SIG-M5 treated with dmso at 0.1 percent for 504 hours (cell line): ENCODE measurements at regions not wholly inside any gene's neighbourhood (a gene's known extent, or its start where the extent isn't known, plus 50 kb on each side); places are given as distances from the start of the nearest gene placed in this dataset.

ENCODE experiments used
- DNase-seq: peaks from one replicate; lab custom pipeline; 2025; ENCODE audit not compliant: unreplicated experiment; lab: John Stamatoyannopoulos, UW

DNA sequence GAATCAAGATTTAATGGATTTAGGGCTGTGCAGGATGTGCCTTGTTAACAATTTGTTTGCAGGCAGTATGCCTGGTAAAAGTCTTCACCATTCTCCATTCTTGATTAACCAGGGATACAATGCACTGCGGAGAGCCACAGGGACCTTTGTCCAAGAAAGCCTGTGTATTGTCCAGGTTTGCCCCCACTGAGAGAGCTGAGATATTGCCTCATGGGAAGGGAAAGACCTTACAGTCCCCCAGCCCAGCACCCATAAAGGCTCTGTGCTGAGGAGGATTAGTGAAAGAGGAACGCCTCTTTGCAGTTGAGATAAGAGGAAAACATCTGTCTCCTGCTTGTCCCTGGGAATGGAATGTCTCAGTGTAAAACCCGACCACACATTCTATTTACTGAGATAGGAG, 2169.6 kb downstream of the TP53TG3F start:
- DNase-seq: no peak

DNA sequence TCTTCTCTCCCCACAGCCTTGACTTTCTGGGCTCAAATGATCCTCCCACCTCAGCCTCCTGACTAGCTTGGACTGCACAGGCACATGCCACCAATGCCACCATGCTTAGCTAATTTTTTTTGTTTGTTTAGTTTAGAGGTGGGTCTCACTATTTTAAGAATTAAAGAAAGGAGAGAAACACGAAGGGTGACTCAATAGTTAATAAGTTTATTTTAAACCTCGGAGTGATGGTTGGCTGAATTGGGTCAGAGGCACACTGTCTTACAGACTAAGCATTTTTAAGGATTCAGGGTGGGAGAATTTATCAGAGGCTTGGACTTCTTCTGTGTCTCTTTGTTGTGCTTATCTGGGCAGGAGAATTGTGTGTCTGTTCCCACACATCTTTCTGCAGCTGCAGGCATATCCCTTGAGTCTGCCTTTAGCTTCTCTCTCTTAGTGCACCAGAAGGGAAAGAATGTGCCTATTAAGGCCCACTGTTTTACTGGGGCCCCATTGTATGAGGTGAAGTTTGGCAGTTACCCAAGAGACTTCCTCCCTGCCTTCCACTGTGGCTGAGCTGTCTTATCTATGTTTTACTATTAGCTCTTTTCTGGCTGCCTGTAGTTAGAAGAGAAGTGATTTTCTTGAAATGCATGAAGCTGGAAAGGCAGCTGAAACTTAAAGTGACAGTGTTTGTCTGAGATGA, 2172.0 kb downstream of the TP53TG3F start:
- DNase-seq: no peak

DNA sequence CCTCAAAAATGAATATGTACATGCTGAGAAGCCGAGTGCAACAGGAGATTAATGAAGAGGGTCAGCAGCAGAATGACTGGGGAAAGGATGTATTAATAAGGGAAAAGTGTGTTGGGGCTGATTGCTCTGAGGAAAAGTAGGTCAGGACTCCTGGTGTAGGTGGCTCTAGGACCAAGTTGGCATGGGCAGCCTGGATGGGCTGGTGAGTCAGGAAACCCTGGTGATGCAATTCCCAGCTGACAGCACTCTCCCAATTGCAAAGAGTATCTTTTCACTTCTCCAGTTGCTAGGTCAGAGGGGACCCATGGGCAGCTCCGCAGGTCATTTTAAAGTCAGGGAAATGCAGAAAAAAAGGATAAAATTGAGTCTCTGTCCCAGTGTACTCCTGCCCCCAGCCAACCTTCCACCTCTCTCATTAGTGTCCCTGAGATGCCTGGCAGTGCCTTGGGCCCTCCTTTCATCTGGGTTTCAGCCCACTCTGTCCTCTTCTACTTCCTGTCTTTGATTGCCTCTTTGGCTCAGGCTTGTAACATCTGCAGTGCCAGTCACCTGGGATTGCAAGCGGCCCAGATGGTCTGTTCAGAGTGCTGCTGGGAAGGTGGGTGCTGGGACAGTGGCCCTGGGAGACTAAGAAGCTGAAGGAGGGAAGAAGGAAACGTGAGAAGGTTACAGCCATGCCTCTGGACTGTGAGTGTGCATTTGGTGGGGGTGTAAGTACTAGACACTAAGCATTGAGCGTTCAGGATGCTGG, 2177.2 kb downstream of the TP53TG3F start:
- DNase-seq: no peak

DNA sequence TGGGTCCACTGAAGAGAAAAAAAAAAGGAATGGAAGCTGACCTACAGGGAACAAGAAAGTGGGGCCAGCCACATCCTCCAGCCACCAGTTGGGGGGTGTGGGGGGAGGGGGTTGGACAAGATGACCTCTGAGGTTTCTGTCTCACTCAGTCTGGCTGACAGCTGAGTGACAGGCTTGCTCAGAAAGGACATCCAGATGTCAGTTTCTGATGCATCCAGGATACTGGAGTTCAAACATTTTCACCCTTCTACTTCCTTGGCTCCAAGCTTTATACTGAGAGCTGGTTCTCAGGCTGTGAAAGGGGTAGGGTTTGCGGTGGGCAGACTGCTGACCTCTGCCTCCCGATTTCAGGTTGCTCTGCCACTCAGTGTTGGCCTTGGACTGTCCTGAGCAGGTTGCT, 2178.3 kb downstream of the TP53TG3F start:
- no peak for DNase-seq

DNA sequence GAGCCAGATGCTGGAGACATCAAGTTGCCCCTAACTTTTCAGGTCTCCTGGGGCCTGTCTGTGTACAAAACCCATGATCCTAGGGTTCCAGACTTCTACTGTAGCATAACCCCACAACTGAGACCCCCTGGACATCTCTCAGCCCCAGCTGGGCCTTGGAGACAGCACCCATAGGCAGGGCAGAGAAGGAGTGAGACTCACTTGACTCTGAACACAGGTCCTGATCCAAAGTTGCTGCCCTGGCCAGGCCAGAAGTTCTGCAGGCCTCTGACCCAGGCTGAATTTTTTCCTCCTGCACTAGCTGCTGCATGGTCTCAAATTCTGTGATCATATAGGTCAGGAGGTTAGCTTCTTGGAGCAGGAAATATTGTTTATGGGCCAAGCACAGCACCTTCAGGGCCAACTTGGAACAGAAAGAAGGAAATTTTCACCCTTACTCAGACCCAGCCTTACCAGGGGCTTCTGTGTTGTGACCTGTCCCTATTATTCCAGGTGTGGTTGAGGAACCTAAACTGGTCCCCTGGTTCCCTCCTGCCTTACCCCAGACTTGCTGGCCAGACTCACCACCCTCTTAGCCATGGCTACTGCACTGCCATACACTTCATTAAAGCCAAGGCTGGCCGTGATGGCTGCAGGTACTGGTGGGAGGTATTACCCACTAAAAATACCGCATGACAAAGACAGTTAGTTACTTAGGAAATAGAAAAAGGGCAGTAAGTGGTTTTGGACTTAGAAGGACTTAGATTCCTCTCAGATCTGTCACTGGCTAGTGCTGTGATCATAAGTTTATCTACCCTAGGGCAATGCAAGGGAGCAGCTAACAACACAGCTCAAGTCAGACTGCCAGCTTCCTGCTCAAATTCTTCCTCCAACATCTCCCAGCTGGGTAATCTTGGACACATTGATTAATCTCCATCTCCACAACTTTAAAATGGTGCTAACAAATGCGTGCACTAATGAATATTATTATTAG, 2180.1 kb downstream of the TP53TG3F start:
- DNase-seq: no peak

DNA sequence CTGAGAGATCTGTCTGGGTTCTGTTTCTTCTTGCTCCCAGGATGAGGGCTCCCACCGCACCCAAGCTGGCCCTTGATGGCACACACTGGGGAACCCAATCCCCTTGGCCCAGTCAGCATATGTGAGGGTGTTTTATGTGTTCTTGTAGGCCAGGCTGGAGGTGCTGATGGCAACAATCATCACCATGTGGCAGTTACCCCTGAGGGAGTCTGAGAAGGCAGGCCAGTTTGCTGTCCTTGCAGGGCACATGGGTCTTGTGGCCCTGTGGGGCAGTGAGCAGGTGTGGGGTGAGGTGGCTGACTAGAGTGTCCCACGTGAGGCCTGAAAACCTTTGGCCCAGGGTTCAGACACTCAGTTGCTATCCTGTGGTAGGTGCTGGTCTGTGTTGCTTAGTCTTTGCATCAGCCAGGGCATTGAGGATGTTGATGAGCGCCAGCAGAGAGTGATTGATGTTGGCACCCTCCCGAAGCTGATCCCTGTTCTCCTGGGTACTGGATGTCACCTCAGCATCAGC, 2183.0 kb downstream of the TP53TG3F start:
- DNase-seq: no peak

DNA sequence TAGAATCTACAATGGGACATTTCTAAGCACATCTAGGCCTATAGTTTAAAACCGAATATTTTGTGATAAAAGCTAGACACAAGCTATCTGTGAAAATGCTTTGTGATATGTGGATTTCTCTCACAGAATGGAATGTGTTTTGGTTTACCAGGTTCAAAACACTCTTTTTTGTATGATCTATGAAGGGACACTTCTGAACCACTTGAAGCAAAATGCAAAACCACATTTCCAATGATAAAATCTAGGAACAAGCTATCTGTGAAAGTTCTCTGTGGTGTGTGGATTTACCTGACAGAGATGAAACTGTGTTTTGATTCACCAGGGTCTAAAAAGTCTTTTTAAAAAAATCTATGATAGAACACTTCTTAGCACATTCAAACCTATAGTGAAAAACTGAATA, 2192.4 kb downstream of the TP53TG3F start:
- no peak for DNase-seq

DNA sequence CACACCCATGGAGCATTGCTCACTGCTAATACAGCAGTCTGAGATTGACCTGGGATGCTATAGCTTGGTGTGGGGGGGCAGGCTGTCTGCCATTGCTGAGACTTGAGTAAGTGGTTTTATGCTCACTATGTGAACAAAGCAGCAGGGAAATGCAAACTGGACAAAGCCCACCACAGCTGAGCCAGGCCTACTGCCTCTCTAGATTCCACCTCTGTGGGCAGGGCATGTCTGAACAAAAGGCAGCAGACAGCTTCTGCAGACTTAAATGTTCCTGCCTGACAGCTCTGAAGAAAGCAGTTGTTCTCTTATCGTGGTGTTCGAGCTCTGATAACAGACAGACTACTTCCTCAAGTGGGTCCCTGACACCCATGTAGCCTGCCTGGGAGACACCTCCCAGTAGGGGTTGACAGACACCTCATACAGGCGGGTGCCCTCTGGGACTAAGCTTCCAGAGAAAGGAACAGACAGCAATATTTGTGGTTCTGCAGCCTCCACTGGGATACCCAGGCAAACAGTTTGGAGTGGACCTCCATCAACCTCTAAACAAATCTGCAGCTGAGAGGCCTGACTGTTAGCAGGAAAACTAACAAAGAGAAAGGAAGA, 2204.8 kb downstream of the TP53TG3F start:
- DNase-seq: no peak

DNA sequence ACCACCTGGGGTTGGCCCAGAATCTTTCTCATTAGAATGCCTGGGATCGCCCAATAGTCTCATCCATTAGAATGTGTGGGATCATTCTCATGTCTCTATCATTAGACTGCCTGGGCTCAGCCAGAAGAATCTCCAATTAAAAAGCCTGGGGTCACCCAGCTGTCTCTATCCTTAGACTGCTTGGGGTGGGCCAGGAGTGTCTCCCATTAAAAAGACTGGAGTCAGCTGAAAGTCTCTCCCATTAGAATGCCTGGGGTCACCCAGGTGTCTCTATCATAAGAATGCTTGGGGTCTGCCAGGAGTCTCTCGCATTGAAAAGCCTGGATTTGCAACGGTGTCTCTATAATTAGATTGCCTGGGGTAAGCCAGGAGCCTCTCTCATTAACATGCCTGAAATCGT, 2225.7 kb downstream of the TP53TG3F start:
- no peak for DNase-seq

DNA sequence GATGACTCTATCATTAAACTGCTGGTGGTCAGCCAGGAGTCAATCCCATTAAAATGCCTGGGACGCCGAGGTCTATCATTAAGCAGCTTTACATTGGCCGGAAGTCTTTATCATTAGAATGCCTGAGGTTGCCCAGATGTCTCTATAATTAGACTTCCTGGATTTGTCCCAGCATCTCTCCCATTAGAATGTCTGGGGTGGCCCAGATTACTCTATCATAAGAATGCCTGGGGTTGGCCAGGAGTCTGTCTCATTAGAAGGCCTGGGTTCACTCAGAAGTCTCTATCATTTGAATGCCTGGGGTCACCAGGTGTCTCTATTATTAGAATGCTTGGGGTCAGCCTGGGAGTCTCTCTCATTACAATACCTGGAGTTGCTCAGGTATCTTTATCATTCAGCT, 2227.2 kb downstream of the TP53TG3F start:
- no peak for DNase-seq

DNA sequence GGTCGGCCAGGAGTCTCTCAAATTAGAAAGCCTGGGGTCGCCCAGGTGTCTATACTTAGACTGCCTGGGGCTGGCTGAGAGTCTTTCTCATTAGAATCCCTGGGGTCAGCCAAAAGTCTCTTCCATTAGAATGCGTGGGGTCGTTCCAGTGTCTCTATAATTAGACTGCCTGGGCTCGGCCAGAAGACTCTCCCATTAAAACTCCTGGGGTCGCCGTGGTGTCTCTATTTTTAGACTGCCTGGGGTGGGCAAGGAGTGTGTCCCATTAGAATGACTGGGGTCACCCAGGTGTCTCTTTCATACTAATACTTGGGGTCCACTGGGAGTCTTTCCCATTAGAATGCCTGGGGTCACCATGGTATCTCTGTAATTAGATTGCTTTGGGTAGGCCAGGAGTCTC, 2227.7 kb downstream of the TP53TG3F start:
- DNase-seq: no peak

DNA sequence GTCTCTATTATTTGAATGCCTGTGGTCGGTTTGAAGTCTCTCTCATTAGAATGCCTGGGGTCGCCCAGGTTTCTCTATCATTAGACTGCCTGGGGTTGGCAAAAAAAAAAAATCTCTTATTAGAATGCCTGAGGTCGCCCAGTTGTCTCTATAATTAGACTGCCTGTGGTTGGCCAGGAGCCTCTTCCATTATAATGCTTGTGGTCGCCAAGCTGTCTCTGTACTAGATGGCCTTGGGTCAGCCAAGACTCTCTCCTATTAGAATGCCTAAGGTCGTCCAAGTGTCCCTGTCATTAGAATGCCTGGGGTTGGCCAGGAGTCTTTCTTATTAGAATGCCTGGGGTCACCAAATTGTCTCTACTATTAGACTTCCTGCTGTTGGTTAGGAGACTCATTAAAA, 2228.4 kb downstream of the TP53TG3F start:
- no peak for DNase-seq

DNA sequence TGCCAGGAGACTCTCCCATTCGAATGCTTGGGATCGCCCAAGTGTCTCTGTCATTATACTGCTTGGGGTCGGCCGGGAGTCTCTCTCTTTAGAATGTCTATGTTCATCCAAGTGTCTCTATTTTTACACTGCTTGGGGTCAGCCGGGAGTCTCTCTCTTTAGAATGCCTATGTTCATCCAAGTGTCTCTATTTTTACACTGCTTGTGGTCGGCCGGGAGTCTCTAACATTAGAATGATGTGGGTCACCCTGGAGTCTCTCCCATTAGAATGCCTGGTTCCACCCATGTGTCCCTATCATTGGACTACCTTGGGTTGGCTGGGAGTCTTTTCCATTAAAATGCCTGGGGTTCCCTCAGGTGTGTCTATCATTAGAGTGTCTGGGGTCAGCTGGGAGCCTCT, 2230.4 kb downstream of the TP53TG3F start:
- DNase-seq: no peak

DNA sequence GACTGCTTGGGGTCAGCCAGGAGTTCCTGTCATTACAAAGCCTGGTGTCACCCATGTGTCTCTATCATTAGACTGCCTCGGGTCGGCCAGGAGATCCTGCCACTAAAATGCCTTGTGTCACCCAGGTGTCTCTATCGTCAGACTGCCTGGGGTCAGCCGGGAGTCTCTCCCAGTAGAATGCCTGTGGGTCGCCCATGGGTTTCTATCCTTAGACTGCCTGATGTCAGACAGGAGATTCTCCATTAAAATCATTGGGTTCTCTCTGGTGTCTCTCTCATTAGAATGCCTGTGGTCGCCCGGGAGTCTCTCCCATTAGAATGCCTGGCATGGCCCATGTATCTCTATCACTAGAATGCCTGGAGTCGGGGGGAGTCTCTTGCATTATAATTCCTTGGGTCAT, 2231.0 kb downstream of the TP53TG3F start:
- no peak for DNase-seq

DNA sequence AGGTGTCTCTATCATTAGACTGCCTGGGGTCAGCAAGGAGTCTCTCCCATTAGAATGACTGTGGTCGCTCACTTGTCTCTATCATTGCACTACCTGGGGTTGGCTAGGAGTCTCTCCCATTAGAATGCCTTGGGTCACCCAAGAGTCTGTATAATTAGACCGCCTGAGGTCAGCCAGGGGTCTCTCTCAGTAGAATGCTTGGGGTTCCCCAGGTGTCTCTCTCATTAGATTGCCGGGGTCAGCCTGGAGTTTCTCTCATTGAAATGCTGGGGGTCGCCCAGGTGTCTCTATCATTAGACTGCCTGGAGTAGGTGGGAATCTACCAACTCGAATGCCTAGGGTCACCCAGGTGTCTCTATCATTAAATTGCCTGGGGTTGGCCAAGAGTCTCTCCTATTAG, 2231.6 kb downstream of the TP53TG3F start:
- DNase-seq: no peak

DNA sequence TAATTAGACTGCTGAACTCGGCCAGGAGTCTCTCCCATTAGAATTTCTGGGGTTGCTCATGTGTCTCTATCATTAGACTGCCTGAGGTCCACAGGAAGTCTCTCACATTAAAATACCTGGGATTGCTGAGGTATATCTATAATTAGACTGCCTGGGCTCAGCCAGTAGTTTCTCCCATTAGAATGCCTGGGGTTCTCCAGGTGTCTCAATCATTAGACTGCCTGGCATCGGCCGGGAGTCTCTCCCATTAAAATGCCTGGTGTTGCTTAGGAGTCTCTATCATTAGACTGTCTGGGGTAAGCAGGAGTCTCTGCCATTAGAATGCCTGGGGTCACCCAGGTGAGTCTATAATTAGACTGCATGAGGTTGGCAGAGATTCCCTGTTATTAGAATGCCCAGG, 2233.4 kb downstream of the TP53TG3F start:
- DNase-seq: no peak

DNA sequence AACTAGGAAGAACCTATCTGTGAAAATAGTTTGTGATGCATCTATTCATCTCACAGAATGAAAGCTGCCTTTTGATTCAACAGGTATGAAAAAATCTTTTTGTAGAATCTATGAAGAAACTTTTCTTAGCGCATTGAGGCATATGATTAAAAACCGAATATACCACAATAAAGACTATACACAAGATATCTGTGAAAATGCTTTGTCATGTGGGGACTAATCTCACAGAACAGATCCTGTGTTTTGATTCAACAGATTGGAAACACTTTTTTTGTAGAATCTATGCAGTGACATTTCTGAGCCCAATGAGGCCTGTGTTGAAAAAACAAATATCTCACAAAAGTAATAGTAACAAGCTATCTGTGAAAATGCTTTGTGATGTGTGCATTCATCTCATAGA, 2247.5 kb downstream of the TP53TG3F start:
- no peak for DNase-seq

DNA sequence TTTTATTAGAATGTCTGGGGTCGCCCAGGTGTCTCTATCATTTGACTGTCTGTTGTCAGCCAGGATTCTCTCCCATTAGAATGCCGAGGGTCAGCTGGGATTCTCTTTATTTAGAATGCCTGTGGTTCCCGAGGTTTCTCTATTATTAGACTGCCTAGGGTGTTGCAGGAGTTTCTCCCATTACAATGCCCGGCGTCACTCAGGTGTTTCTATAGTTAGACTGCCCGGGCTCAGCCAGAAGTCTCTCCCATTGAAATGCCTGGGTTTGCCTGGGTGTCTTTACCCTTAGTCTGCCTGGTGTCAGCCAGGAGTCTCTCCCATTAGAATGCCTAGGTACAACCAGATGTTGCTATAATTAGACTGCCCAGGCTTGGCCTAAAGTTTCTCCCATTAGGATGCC, 2252.0 kb downstream of the TP53TG3F start:
- DNase-seq: no peak

DNA sequence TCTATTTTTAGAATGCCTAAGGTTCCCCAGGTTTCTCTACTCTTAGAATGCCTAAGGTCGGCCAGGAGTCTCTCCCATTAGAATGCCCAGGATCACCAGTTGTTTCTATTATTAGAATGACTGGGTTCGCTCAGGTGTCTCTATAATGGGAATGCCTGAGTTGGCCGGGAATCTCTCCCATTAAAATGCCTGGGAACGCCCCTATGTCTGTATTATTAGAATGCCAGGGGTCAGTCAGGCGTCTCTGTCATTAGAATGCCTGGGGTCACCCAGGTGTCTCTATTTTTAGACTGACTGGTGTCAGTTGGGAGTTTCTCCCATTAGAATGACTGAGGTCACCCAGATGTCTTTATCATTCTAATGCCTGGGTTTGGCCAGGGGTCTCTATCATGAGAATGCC, 2252.5 kb downstream of the TP53TG3F start:
- no peak for DNase-seq

DNA sequence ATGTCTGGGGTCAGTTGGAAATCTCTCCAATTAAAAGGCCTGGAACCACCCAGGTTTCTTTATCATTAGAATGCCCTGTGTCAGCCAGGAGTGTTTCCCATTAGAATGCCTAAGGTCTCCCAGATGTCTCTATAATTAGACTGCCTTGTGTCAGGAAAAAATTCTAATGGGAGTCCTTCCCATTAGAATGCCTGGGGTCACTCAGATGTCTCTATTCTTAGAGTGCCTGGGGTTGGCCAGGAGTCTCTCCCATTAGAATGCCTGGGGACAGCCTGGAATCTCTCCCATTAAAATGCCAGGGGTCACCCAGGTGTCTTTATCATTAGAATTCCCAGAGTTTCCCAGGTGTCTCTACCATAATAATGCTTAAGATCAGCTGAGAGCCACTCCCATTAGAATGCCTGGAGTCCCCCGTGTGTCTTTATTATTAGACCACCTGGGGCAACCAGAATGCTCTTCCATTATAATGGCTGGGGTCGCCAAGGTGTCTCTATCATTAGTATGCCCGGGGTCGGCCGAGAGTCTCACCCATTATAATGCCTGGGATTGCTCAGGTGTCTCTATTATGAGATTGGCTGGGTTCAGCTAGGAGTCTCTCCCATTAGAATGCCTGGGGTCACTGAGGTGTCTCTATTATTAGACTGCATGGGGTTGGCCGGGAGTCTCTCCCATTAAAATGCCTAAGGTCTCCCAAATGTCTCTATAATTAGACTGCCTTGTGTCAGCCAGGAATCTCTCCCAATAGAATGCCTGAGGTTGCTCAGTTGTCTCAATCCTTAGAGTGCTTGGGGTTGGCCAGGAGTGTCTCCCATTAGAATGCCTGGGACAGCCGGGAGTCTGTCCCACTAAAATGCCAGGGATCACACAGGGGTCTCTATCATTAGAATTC, 2254.6 kb downstream of the TP53TG3F start:
- no peak for DNase-seq
